ENCODE measurements at regions not wholly inside any gene's neighbourhood (a gene's known extent, or its start where the extent isn't known, plus 50 kb on each side); places are given as distances from the start of the nearest gene placed in this dataset.
"Not testable (repeated sequence)": the region's sequence is repeated elsewhere in the genome, so short reads cannot be mapped to it uniquely, and the experiment has no call there.

- DNase-seq: no peak
These were observed 166.9 kb upstream of the FBXL7 start for GRCh38 chr5:15333091-15333490.

- DNase-seq: no peak
These were observed 173.0 kb upstream of the FBXL7 start for GRCh38 chr5:15326932-15327331.

DNA sequence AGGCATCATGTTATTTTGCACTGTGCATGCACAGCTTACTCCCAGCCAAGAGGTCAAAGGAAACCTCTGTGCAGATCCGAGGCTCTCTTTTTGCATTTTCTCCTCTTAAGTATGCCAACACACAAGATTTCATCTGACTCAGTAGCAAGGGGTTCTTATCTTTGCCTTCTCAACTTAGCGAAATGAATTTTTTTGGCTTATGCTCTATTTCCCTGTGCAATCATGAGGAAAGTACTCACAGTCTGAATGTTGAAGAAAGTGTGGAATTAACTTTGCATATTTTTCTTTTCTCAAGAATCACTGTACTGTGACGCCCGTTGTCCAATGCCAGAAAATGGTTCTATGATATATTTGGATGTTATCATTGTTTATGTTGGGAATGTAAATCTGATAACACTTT, 173.5 kb upstream of the FBXL7 start:
- DNase-seq: no peak

GRCh38 chr5:15322421-15322820, 177.6 kb upstream of the FBXL7 start:
- no peak for DNase-seq

GRCh38 chr5:15321776-15322175, 178.2 kb upstream of the FBXL7 start:
- no peak for DNase-seq

- DNase-seq: no peak
These were observed 179.1 kb upstream of the FBXL7 start for GRCh38 chr5:15320871-15321270.

- no peak for DNase-seq
These were observed 194.8 kb upstream of the FBXL7 start for GRCh38 chr5:15304914-15305834.

GRCh38 chr5:15304066-15304731, 195.8 kb upstream of the FBXL7 start:
- DNase-seq: no peak

DNA sequence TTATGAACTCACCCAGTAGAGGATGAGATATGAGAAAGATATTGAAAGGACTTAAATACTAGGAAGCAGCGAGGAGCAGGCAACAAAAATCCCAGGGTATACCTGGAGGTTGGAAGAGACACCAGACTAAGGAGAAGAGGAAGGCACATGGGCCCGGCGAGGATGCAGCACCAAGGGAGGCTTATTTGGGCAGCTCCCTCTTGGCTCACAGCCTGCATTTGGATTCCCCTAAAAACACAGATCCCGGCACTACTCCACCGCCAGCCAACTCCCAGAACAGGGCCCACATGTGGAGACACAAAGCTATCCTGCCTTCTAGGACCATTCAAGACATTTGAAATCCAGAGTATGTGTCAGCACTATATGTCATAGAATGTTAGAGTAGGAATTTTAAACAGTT, 199.8 kb upstream of the FBXL7 start:
- no peak for DNase-seq

DNA sequence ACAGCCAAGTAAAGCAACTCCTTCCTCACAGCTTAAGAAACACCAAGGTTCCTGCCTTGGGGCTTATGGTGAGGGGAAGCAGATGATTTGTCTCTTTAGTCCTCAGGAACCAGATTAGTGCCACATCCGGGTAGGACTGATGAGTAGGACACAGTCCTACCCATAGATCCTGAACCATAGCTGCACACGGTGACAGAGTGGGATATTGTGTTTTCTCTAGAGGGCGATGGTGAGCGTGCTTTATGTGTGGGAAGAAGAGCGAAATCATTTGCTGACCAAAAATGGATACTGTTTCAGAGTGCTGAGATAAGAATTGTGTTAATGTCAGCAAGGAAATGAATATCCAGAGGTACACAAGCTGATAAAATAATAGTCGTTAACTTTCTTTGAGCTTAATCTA, 209.0 kb upstream of the FBXL7 start:
- no peak for DNase-seq

- no peak for DNase-seq
These were observed 213.3 kb upstream of the FBXL7 start for GRCh38 chr5:15286650-15287049.

- DNase-seq: no peak
These were observed 213.9 kb upstream of the FBXL7 start for GRCh38 chr5:15285901-15286583.

GRCh38 chr5:15284706-15285105, 215.3 kb upstream of the FBXL7 start:
- no peak for DNase-seq

DNA sequence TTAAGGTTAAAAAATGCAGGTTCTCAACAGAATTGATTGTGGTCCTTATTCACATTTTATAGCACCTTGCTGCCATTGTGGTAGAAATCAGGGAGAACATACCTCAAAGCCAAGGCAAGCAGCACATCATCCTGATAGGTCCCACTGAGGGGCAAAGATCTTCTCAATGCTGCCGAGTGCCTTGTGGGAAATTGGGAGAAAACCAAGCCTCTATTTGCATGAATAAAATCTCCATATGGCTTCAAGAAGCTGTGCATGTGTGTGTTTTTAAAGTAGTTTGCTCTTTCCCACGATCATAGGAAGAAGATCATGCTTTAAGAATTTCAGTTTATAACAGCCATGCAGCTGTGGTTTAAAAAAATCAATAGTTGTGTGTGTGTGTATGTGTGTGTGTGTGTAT, 216.9 kb upstream of the FBXL7 start:
- DNase-seq: no peak

DNA sequence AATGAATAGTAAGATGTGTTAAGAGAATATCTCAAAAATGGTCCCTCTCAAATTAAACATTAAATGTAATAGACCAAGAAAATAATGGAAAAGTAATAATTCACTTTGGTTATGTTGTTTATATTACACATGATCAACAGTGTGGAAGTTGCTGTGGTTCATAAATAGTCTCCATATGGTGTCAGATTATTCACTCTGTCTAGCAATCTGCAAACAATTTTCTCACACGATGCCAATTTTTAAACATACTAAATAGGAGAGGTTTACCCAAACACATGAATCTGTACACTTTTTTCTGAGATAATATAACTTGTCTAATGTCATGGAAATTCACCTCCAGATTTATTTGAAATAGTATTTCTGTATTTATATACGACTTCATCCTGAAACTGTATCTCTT, 217.4 kb upstream of the FBXL7 start:
- DNase-seq: no peak

GRCh38 chr5:15271596-15271995, 228.4 kb upstream of the FBXL7 start:
- not testable (repeated sequence) for DNase-seq

DNA sequence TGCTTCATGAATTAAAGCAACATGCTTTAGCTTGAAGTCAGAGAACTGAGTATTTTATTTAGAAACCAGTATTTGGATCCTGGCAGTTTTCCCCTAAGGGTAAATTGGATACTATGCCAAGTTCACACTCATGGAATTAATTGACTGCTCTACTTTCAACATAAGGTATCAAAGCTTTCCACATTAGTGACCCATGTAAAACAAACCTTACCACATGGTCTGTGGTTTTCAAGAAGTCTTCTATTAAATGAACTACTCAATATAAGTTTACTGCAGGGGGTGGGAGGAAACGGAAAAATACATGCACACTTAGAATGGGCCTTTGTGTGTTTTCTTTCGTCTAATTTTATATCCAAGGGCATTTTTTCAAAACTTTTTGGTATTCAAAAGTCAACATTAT, 232.0 kb upstream of the FBXL7 start:
- DNase-seq: no peak

DNA sequence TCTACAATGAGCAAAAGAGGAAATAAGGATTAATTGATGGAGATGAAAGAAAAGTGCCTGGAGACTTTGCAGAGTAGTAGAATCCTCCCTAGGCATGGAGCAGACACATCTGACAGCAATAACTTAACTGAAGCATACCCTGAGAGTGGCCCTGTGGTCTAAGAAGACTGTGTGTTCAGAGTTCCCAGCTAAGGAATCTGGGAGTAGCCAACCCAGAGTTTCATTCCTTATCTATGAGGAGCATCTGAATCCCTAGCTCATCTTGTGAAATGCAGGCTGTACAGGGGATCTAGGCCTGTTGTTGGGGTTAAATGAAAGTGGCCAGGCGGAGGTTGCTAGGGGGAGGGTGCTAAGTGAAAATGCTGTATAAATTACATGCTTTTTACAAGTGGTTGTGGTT, 233.1 kb upstream of the FBXL7 start:
- DNase-seq: no peak

DNA sequence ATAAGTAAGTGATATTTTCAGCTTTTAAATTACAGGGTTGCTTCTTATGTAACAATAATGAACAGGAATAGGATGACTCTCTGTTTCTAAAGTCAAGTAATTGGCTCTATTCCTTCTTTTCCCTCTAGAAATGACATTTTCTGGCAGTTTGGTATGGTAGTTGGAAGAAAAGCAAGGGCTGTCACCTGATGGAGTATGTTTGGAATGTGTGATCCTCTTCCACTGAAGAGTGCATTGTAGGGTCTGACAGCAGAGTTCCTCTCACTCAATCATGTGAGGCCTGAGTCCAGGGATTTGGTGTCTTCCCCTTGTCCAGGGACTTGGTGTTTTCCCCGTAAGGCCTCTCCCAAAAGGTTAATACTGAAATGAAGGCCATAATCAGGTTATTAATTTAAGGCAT, 233.8 kb upstream of the FBXL7 start:
- no peak for DNase-seq

GRCh38 chr5:15263942-15264341, 236.0 kb upstream of the FBXL7 start:
- DNase-seq: no peak

DNA sequence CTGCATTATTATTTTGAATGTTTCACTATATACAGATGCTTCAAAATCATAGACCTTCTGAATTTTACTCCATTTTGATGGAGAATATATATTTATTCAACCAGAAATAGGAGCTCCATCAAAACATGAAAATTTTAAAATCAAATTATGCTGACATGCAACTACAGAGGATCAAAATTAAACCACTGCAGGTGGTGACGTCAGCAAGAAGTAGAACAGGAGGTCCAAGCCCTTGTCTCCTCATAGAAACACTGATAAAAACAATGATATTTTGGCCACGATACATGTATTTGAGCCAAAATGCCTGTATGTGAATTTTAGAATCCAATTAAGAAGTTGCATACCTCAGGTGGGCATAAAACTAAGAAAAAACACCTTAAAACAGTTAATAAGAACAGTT, 236.6 kb upstream of the FBXL7 start:
- no peak for DNase-seq

DNA sequence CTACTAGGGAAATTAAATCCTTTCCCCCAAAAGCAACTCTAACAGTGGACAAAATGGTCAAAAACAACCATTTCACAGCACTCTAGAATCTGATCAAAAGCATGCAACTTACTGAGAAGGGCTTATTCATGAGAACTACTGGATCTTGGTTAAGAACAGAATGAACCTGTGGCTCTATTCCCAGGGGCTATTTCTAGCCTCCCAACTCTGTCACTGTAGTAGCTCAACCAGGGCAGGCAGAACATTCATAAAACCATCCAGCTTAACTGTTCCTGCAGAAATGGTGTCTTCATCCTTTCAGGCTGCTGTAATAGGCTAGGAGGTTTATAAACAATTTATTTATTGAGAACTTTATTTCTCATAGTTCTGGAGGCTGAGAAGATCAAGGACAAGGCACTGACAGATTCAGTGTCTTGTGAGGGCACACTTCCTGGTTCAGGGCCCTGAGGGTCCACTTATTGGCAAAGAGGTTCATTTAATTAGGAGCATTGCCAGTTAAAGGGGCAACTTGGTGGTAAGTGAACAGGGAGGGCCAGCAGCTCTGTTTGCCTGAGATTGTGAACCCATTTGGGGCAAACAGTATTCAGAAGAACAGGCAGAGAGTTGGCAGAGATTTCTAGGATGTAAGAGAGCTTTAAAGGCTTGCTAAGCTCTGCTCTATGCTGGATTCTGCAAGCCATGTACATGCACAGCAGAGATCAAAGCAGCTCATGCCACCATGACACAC, 238.5 kb upstream of the FBXL7 start:
- no peak for DNase-seq
